ENCODE measurements at regions not wholly inside any gene's neighbourhood (a gene's known extent, or its start where the extent isn't known, plus 50 kb on each side); places are given as distances from the start of the nearest gene placed in this dataset.

DNA sequence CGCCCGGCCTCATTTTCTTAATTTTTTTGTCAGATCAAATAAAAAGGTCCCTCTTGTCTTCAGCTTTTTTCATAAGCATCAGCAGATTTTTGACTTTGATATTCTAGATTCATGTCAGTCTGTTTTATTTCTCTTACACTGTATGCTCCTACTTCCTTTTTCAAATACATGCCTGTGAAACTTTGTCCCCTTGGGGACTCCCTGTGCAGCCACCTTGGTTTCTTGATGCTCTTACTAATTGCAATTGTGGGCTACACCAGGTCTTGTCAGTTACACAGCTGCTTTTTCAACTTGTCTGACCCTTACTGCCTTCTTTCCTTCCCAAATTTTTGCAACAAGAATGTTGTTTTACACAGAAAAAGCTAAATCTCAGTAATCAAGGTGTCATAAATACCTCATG lies 238.2 kb upstream of the KCNN2 start:
- TF ChIP-seq, protein P1, sequence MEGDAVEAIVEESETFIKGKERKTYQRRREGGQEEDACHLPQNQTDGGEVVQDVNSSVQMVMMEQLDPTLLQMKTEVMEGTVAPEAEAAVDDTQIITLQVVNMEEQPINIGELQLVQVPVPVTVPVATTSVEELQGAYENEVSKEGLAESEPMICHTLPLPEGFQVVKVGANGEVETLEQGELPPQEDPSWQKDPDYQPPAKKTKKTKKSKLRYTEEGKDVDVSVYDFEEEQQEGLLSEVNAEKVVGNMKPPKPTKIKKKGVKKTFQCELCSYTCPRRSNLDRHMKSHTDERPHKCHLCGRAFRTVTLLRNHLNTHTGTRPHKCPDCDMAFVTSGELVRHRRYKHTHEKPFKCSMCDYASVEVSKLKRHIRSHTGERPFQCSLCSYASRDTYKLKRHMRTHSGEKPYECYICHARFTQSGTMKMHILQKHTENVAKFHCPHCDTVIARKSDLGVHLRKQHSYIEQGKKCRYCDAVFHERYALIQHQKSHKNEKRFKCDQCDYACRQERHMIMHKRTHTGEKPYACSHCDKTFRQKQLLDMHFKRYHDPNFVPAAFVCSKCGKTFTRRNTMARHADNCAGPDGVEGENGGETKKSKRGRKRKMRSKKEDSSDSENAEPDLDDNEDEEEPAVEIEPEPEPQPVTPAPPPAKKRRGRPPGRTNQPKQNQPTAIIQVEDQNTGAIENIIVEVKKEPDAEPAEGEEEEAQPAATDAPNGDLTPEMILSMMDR (IDR thresholded peaks at IDR 0.05; ENCODE audit: low read length), result no peak
- TF ChIP-seq EZH2 (IDR thresholded peaks at IDR 0.05; ENCODE audit: borderline replicate concordance, low read length), result no peak
